Subcutaneous abdominal adipose tissue (tissue), 5 donors: ENCODE measurements at regions not wholly inside any gene's neighbourhood (a gene's known extent, or its start where the extent isn't known, plus 50 kb on each side); places are given as distances from the start of the nearest gene placed in this dataset.
"Not testable (repeated sequence)": the region's sequence is repeated elsewhere in the genome, so short reads cannot be mapped to it uniquely, and the experiment has no call there.

Experiments used
- H3K27ac ChIP-seq: one replicate; pipeline ENCODE4 v1.7.0; 2013; ENCODE audit warnings: low read depth, mild to moderate bottlenecking, inconsistent platforms, low read length, moderate library complexity
- H3K27me3 ChIP-seq, 5 donors: one replicate each; pipeline ENCODE4 v1.7.0; 2013; ENCODE audit warnings: low read length in 5 of 5, inconsistent platforms in 1 of 5; ENCODE audit not compliant: control insufficient read depth in 5 of 5, insufficient read depth in 4 of 5
- H3K36me3 ChIP-seq, 5 donors: one replicate each; pipeline ENCODE4 v1.7.0; 2013; ENCODE audit warnings: low read length in 5 of 5; ENCODE audit not compliant: control insufficient read depth in 5 of 5, insufficient read depth in 5 of 5
- H3K4me1 ChIP-seq, 5 donors: one replicate each; pipeline ENCODE4 v1.7.0; 2013; ENCODE audit warnings: low read length in 5 of 5, mild to moderate bottlenecking in 3 of 5, moderate library complexity in 1 of 5; ENCODE audit not compliant: control insufficient read depth in 5 of 5, insufficient read depth in 5 of 5
- H3K4me3 ChIP-seq, 5 donors: one replicate each; pipeline ENCODE4 v1.7.0; 2013; ENCODE audit warnings: low read length in 5 of 5, low read depth in 1 of 5
- H3K9ac ChIP-seq, 5 donors: one replicate each; pipeline ENCODE4 v1.7.0; 2013; ENCODE audit warnings: low read length in 5 of 5, mild to moderate bottlenecking in 4 of 5, moderate library complexity in 3 of 5
- H3K9me3 ChIP-seq, 5 donors: one replicate each; pipeline ENCODE4 v1.7.0; 2013; ENCODE audit warnings: low read length in 5 of 5; ENCODE audit not compliant: control insufficient read depth in 5 of 5
- donor health status: healthy.
- donor health status: healthy.
- donor health status: healthy.
- donor health status: healthy.
- donor health status: healthy.

- Histone ChIP-seq H3K27ac (no peak overlapping the region), H3K4me1 (peaks cover 0 to 4% (median 0%) of the 10 kb centered on the region in 5 donors), H3K9ac (no peak overlapping the region), H3K4me3 (no peak overlapping the region), H3K36me3 (no peaks in the 10 kb centered on the region), H3K9me3 (peaks cover 0 to 3% (median 0%) of the 10 kb centered on the region in 5 donors), H3K27me3 (peaks cover 0 to 3% (median 0%) of the 10 kb centered on the region in 5 donors)
Measured at GRCh38 chr5:158054223-158055110, 195.5 kb upstream of the CLINT1 start.

- Histone ChIP-seq H3K27ac (no peak overlapping the region), H3K4me1 (peaks cover 0 to 4% (median 0%) of the 10 kb centered on the region in 5 donors), H3K4me3 (no peak overlapping the region), H3K27me3 (no peaks in the 10 kb centered on the region), H3K9me3 (peaks cover 0 to 3% (median 0%) of the 10 kb centered on the region in 5 donors), H3K36me3 (no peaks in the 10 kb centered on the region), H3K9ac (no peak overlapping the region)
Measured at GRCh38 chr5:158051036-158051435, 192.1 kb upstream of the CLINT1 start.

- no peaks in the 10 kb centered on the region for H3K36me3 ChIP-seq
Measured at GRCh38 chr5:158050421-158050820, 191.5 kb upstream of the CLINT1 start.

GRCh38 chr5:158049459-158049858, 190.5 kb upstream of the CLINT1 start:
- Histone ChIP-seq H3K9me3 (peaks cover 0 to 3% (median 0%) of the 10 kb centered on the region in 5 donors), H3K9ac (no peak overlapping the region), H3K4me1 (peaks cover 0 to under 1% (median 0%) of the 10 kb centered on the region in 5 donors), H3K4me3 (no peak overlapping the region), H3K36me3 (no peaks in the 10 kb centered on the region), H3K27me3 (no peaks in the 10 kb centered on the region), H3K27ac (no peak overlapping the region)

More at GRCh38 chr5:158050421-158050820, 191.5 kb upstream of the CLINT1 start:
- H3K9ac ChIP-seq: no peak overlapping the region
- peaks cover 0 to 3% (median 0%) of the 10 kb centered on the region in 5 donors for H3K9me3 ChIP-seq
- H3K27ac ChIP-seq: no peak overlapping the region
- no peaks in the 10 kb centered on the region for H3K27me3 ChIP-seq
- peaks cover 0 to 4% (median 0%) of the 10 kb centered on the region in 5 donors for H3K4me1 ChIP-seq
- H3K4me3 ChIP-seq: no peak overlapping the region

GRCh38 chr5:158045696-158046095, 186.8 kb upstream of the CLINT1 start:
- Histone ChIP-seq H3K36me3 (no peaks in the 10 kb centered on the region), H3K4me1 (no peaks in the 10 kb centered on the region), H3K27ac (no peak overlapping the region), H3K27me3 (no peaks in the 10 kb centered on the region), H3K9me3 (no peaks in the 10 kb centered on the region), H3K4me3 (no peak overlapping the region), H3K9ac (no peak overlapping the region)

- H3K9ac ChIP-seq: no peak overlapping the region
- no peak overlapping the region for H3K4me3 ChIP-seq
- H3K36me3 ChIP-seq: no peaks in the 10 kb centered on the region
- no peaks in the 10 kb centered on the region for H3K27me3 ChIP-seq
- peaks cover 0 to under 1% (median 0%) of the 10 kb centered on the region in 5 donors for H3K9me3 ChIP-seq
- no peak overlapping the region for H3K27ac ChIP-seq
- H3K4me1 ChIP-seq: no peaks in the 10 kb centered on the region
Measured at GRCh38 chr5:158039911-158040347, 181.0 kb upstream of the CLINT1 start.

GRCh38 chr5:158039441-158039840, 180.5 kb upstream of the CLINT1 start:
- Histone ChIP-seq H3K36me3 (no peaks in the 10 kb centered on the region), H3K27me3 (no peaks in the 10 kb centered on the region), H3K27ac (no peak overlapping the region), H3K4me1 (no peaks in the 10 kb centered on the region), H3K9ac (no peak overlapping the region), H3K4me3 (no peak overlapping the region), H3K9me3 (peaks cover 0 to 5% (median 5%) of the 10 kb centered on the region in 5 donors)

GRCh38 chr5:158036983-158037595, 178.1 kb upstream of the CLINT1 start:
- not testable (repeated sequence) for H3K36me3 ChIP-seq, H3K9ac ChIP-seq, H3K27ac ChIP-seq, H3K4me1 ChIP-seq, H3K27me3 ChIP-seq, H3K4me3 ChIP-seq, H3K9me3 ChIP-seq

GRCh38 chr5:158034586-158034985, 175.6 kb upstream of the CLINT1 start:
- not testable (repeated sequence) for H3K4me3 ChIP-seq, H3K9me3 ChIP-seq, H3K36me3 ChIP-seq, H3K27ac ChIP-seq, H3K9ac ChIP-seq, H3K27me3 ChIP-seq, H3K4me1 ChIP-seq

GRCh38 chr5:158033724-158034123, 174.8 kb upstream of the CLINT1 start:
- H3K9ac ChIP-seq: no peak overlapping the region
- peaks cover 0 to 8% (median 7%) of the 10 kb centered on the region in 5 donors for H3K9me3 ChIP-seq
- H3K27ac ChIP-seq: no peak overlapping the region
- H3K27me3 ChIP-seq: no peaks in the 10 kb centered on the region
- no peak overlapping the region for H3K4me3 ChIP-seq
- no peaks in the 10 kb centered on the region for H3K36me3 ChIP-seq
- peaks cover 0 to 5% (median 0%) of the 10 kb centered on the region in 5 donors for H3K4me1 ChIP-seq
